ENCODE measurements at regions not wholly inside any gene's neighbourhood (a gene's known extent, or its start where the extent isn't known, plus 50 kb on each side); places are given as distances from the start of the nearest gene placed in this dataset.

GRCh38 chr4:100895556-100896197, 377.9 kb upstream of the EMCN start:
- TF ChIP-seq CTCF (IDR thresholded peaks at IDR 0.05; ENCODE audit: borderline replicate concordance, extremely low read depth, low read length, poor library complexity, severe bottlenecking) (no peak), EZH2 (IDR thresholded peaks at IDR 0.05; ENCODE audit: borderline replicate concordance, low read depth, low read length, severe bottlenecking) (no peak)
